ENCODE measurements at regions not wholly inside any gene's neighbourhood (a gene's known extent, or its start where the extent isn't known, plus 50 kb on each side); places are given as distances from the start of the nearest gene placed in this dataset.

DNA sequence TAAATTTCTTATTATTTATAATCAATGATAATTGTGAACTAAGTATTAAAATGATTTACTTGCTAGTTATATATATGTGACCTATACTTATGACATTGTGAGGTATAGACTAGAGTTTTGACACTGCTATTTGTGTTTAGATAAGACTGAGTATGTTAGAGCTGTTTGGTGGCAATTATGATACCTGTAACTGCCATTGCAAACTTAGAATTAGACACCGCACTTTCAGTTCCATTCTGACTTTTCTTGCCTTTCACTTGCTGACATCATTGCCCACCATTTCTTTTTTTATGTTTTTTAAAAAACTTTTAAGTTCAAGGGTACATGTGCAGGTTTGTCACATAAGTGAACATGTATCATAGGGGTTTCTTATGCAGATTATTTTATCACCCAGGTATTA is 214.5 kb downstream of the MBL2 start:
- TF ChIP-seq YY1 (IDR thresholded peaks at IDR 0.05; ENCODE audit: insufficient read depth, insufficient read length) (no peak), ZNF274 (IDR thresholded peaks at IDR 0.05; ENCODE audit: low read depth, low read length) (no peak)
